Uterus (tissue), 3 donors: ENCODE measurements at regions not wholly inside any gene's neighbourhood (a gene's known extent, or its start where the extent isn't known, plus 50 kb on each side); places are given as distances from the start of the nearest gene placed in this dataset.

ENCODE experiments used
- DNase-seq, 2 donors: peaks; one replicate each; pipeline ENCODE4 v3.0.0-alpha.2; 2019 to 2020
- H3K27ac ChIP-seq, 2 donors: fragments of 200-600 bp; sonication (generic); 1 replicate in 1 of 2; 2 replicates in 1 of 2; pipeline ENCODE4 v1.5.1; 2016 to 2018
- H3K27me3 ChIP-seq, 2 donors: fragments of 200-600 bp; sonication (generic); one replicate each; pipeline ENCODE4 v1.5.1; 2018 to 2019; ENCODE audit warnings: control low read depth in 1 of 2
- H3K36me3 ChIP-seq, 2 donors: fragments of 200-600 bp; sonication (generic); one replicate each; pipeline ENCODE4 v1.5.1; 2019; ENCODE audit warnings: control low read depth in 1 of 2
- H3K4me1 ChIP-seq, 2 donors: fragments of 200-600 bp; sonication (generic); one replicate each; pipeline ENCODE4 v1.5.1; 2018 to 2019; ENCODE audit warnings: control low read depth in 1 of 2
- H3K4me3 ChIP-seq, 2 donors: fragments of 200-600 bp; sonication (generic); 1 replicate in 1 of 2; 2 replicates in 1 of 2; pipeline ENCODE4 v1.5.1; 2018 to 2019; ENCODE audit warnings: mild to moderate bottlenecking in 1 of 2
- H3K9me3 ChIP-seq, 2 donors: fragments of 200-600 bp; sonication (generic); one replicate each; pipeline ENCODE4 v1.5.1; 2019; ENCODE audit warnings: control low read depth in 1 of 2
- CTCF ChIP-seq, 4 experiments: fragments of 200-600 bp in 2 of 4; fragments of 450-650 bp in 2 of 4; sonication (generic) in 2 of 4; IDR thresholded peaks; one replicate each; pipeline ENCODE4 v1.5.1; 2016 to 2019; ENCODE audit warnings: antibody characterized with exemption in 4 of 4, mild to moderate bottlenecking in 2 of 4, moderate library complexity in 1 of 4
- POLR2A ChIP-seq, 2 donors: fragments of 450-650 bp; IDR thresholded peaks; one replicate each; pipeline ENCODE4 v1.6.1; 2016; ENCODE audit warnings: antibody characterized with exemption in 2 of 2, mild to moderate bottlenecking in 1 of 2, moderate library complexity in 1 of 2
- intact Hi-C: fragments of 100-400 bp; cut with DNase I; formaldehyde crosslinking; loops from one replicate; pipeline ENCODE4 v1.15.1; 2023; ENCODE audit warnings: low total_unique reads
- donor health status: DM: yes; HTN: yes; CAD: no.

GRCh38 chr2:22003270-22003669 lies 879.5 kb downstream of the TDRD15 start:
- no peak for TF ChIP-seq POLR2A (IDR thresholded peaks at IDR 0.05)
- no peak for TF ChIP-seq CTCF (IDR thresholded peaks at IDR 0.05)
- Histone ChIP-seq H3K27ac (no peak overlapping the region), H3K4me3 (no peak overlapping the region), H3K27me3 (no peaks in the 10 kb centered on the region), H3K36me3 (no peaks in the 10 kb centered on the region), H3K4me1 (no peaks in the 10 kb centered on the region), H3K9me3 (no peaks in the 10 kb centered on the region)
- DNase-seq = no peak
- intact Hi-C loops = no loop called here

- Histone ChIP-seq H3K4me1 (no peaks in the 10 kb centered on the region), H3K9me3 (no peaks in the 10 kb centered on the region), H3K27me3 (no peaks in the 10 kb centered on the region), H3K4me3 (no peak overlapping the region), H3K36me3 (no peaks in the 10 kb centered on the region), H3K27ac (no peak overlapping the region)
- TF ChIP-seq POLR2A (IDR thresholded peaks at IDR 0.05) = no peak
- no peak for TF ChIP-seq CTCF (IDR thresholded peaks at IDR 0.05)
- intact Hi-C loops = no loop called here
- no peak for DNase-seq
Observed at GRCh38 chr2:22011048-22011447, 887.3 kb downstream of the TDRD15 start.

- H3K9me3 ChIP-seq = no peaks in the 10 kb centered on the region
- H3K4me3 ChIP-seq = no peak overlapping the region
- DNase-seq = no peak
- no peaks in the 10 kb centered on the region for H3K36me3 ChIP-seq
- intact Hi-C loops = no loop called here
- TF ChIP-seq POLR2A (IDR thresholded peaks at IDR 0.05) (no peak), CTCF (IDR thresholded peaks at IDR 0.05) (no peak)
- no peaks in the 10 kb centered on the region for H3K27me3 ChIP-seq
- no peak overlapping the region for H3K27ac ChIP-seq
- no peaks in the 10 kb centered on the region for H3K4me1 ChIP-seq
Observed at GRCh38 chr2:22020091-22020742, 896.4 kb downstream of the TDRD15 start.

GRCh38 chr2:22027345-22028005 lies 903.7 kb downstream of the TDRD15 start:
- H3K4me1 ChIP-seq = no peaks in the 10 kb centered on the region
- no peaks in the 10 kb centered on the region for H3K27me3 ChIP-seq
- TF ChIP-seq CTCF (IDR thresholded peaks at IDR 0.05) (no peak), POLR2A (IDR thresholded peaks at IDR 0.05) (no peak)
- no peaks in the 10 kb centered on the region for H3K9me3 ChIP-seq
- no peak for DNase-seq
- no peak overlapping the region for H3K4me3 ChIP-seq
- no peaks in the 10 kb centered on the region for H3K36me3 ChIP-seq
- intact Hi-C loops = no loop called here
- no peak overlapping the region for H3K27ac ChIP-seq

- Histone ChIP-seq H3K27me3 (no peaks in the 10 kb centered on the region), H3K36me3 (no peaks in the 10 kb centered on the region), H3K9me3 (no peaks in the 10 kb centered on the region), H3K27ac (no peak overlapping the region), H3K4me1 (no peaks in the 10 kb centered on the region), H3K4me3 (no peak overlapping the region)
- intact Hi-C loops = no loop called here
- no peak for DNase-seq
- TF ChIP-seq POLR2A (IDR thresholded peaks at IDR 0.05) (no peak), CTCF (IDR thresholded peaks at IDR 0.05) (no peak)
Observed at GRCh38 chr2:22035361-22035830, 911.6 kb downstream of the TDRD15 start.
